HG03025 (cell line): ENCODE measurements at regions not wholly inside any gene's neighbourhood (a gene's known extent, or its start where the extent isn't known, plus 50 kb on each side); places are given as distances from the start of the nearest gene placed in this dataset.

Experiments used
- ATAC-seq: cut with Tn5 transposase; IDR thresholded peaks from one replicate; pipeline ENCODE4 v1.9.1; 2021; ENCODE audit warnings: mild to moderate bottlenecking, moderate library complexity; ENCODE audit not compliant: unreplicated experiment, low FRiP score

DNA sequence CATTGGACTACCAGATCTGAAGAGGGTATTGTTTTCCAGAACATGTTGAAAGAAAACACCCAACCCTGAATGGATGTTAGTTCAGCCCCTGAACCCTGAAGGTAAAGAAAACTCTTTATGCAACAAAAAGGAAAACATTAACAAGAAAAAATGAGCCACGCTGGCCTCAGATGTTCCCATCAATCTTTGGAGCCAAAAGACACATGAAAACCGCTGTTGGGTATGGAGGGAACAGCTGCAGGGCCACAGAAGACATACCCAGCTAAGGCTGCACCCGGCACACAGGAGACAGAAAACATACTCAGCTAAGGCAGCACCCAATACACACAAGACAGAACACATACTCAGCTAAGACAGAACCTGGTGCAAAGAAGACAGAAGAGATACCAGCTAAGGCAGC is 51.3 kb upstream of the GALNT9 start:
- no peak for ATAC-seq

DNA sequence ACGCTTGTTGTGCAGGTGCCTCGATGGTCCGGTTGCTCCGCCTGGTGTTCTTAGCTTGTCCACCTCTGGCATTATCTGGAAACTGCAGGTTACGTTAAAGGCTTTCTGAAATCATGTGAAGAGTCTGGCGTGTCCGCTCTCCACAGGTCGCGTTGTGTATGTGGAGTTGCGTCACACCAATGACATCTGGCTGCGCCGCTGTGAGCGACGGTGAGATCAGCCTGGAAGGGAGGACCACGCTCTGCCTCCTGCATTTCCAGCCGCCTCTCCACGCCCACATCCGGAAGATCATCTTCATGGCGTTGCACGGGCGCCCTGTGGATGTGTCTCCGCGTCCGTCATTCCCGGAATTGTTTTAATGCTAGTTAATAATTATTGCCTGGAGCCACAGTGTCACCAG is 50.6 kb upstream of the GALNT9 start:
- ATAC-seq, result no peak

DNA sequence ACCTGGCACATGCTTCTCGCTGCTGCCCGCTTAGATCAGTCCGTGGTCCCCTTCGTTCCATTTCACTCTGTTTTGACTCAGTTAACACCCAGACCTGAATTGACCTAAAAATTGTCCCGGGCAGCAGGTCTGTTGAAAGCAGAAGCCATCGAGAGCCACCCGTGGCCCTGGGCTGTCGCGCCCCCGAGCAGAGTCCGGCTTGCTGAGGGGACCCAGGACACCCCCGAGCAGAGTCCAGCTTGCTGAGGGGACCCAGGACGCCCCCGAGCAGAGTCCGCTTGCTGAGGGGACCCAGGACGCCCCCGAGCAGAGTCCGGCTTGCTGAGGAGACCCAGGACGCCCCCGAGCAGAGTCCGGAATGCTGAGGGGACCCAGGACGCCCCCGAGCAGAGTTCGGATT is 50.2 kb upstream of the GALNT9 start:
- ATAC-seq, result no peak
